Nephron progenitor cell (in vitro differentiated cells): ENCODE measurements at regions not wholly inside any gene's neighbourhood (a gene's known extent, or its start where the extent isn't known, plus 50 kb on each side); places are given as distances from the start of the nearest gene placed in this dataset.

Experiments
- DNase-seq: peaks from one replicate; pipeline ENCODE4 v3.0.0; 2021
- H3K27ac Mint-ChIP-seq: 2 replicates; pipeline ENCODE4 v1.8.0; 2021; ENCODE audit warnings: mild to moderate bottlenecking, moderate library complexity, mixed read lengths
- H3K27me3 Mint-ChIP-seq: 2 replicates; pipeline ENCODE4 v1.8.0; 2021; ENCODE audit warnings: mild to moderate bottlenecking, low read depth, mixed read lengths; ENCODE audit not compliant: poor library complexity
- H3K36me3 Mint-ChIP-seq: 2 replicates; pipeline ENCODE4 v1.8.0; 2021; ENCODE audit warnings: low read depth, mixed read lengths
- H3K4me1 Mint-ChIP-seq: 2 replicates; pipeline ENCODE4 v1.8.0; 2021; ENCODE audit warnings: mixed read lengths
- H3K4me3 Mint-ChIP-seq: 2 replicates; pipeline ENCODE4 v1.8.0; 2021; ENCODE audit warnings: mild to moderate bottlenecking, moderate library complexity, mixed read lengths
- H3K9me3 Mint-ChIP-seq: 2 replicates; pipeline ENCODE4 v1.8.0; 2021; ENCODE audit warnings: mild to moderate bottlenecking, moderate library complexity, mixed read lengths
- TF ChIP-seq, protein P1 (sequence below): fragments of 200-600 bp; sonication (generic); IDR thresholded peaks from 2 replicates; pipeline ENCODE4 v1.5.0; 2021; ENCODE audit warnings: antibody characterized with exemption

DNA sequence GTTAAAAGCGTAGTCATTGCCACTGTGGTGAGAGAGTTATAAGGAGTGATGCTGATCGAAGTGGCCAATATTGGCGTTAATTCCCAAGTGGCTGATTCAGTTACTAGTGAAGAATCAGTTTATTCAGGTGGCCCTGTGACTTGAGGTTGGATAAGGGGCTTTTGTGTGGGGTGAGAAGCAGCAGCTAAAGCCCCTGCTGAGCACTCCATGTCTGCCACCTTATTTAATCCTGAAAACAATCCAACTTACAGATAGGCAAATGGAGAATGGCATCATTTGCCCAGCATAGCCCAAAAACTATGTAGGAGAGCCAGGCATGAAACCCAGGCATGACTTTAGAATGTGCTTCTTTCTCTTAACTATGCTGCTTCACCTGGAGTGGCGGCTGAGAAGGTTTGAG is 222.8 kb upstream of the KLF6 start:
- peaks cover 3% of the 10 kb centered on the region for H3K27me3 Mint-ChIP-seq
- peaks cover 52% of the 10 kb centered on the region for H3K4me1 Mint-ChIP-seq
- H3K27ac Mint-ChIP-seq, result no peak overlapping the region
- TF ChIP-seq, protein P1, sequence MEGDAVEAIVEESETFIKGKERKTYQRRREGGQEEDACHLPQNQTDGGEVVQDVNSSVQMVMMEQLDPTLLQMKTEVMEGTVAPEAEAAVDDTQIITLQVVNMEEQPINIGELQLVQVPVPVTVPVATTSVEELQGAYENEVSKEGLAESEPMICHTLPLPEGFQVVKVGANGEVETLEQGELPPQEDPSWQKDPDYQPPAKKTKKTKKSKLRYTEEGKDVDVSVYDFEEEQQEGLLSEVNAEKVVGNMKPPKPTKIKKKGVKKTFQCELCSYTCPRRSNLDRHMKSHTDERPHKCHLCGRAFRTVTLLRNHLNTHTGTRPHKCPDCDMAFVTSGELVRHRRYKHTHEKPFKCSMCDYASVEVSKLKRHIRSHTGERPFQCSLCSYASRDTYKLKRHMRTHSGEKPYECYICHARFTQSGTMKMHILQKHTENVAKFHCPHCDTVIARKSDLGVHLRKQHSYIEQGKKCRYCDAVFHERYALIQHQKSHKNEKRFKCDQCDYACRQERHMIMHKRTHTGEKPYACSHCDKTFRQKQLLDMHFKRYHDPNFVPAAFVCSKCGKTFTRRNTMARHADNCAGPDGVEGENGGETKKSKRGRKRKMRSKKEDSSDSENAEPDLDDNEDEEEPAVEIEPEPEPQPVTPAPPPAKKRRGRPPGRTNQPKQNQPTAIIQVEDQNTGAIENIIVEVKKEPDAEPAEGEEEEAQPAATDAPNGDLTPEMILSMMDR, result no peak
- no peak for DNase-seq
- no peaks in the 10 kb centered on the region for H3K9me3 Mint-ChIP-seq
- no peaks in the 10 kb centered on the region for H3K36me3 Mint-ChIP-seq
- H3K4me3 Mint-ChIP-seq, result no peak overlapping the region

DNA sequence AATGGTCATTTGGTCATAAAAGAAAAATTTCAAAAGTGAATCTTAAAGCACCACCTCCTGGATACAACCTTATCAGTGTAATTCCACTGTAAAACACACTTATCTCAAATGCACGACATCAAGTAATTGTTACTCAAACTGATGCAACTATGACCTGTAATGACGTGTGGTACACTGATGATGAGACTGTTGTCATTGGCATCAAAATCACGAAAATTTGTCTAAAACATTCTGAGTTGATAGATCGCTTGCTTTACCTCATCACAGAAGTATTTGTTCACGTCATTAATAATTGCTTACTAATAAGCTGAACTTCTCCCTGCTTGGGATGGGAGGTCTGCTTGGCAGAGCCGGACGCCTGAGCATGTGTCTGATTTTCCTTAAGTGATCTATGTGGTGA is 221.8 kb upstream of the KLF6 start:
- Mint-ChIP-seq H3K27me3 (peaks cover 3% of the 10 kb centered on the region), H3K27ac (no peak overlapping the region), H3K36me3 (no peaks in the 10 kb centered on the region), H3K4me1 (peaks cover 57% of the 10 kb centered on the region), H3K9me3 (no peaks in the 10 kb centered on the region), H3K4me3 (no peak overlapping the region)
- DNase-seq, result no peak
- TF ChIP-seq, protein P1, result no peak

DNA sequence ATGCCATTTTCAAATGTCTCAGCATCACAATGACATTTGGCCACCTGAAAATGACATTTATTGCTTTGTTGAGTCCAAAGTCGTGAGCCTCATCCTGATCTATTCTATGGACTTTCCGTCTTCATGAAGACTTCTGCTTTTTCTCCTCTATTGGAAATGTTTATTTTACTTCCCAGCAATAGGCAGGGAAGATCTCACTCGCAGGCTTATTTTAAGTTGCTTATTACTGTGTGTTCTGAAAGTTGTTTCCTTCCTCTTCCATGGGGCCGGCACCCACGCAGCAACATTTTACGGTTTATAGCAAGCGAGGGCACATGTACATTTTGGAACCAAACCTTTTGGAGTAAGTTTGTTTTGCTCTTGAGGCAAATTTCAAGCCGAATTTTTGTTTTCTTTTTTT is 221.0 kb upstream of the KLF6 start:
- TF ChIP-seq, protein P1, result no peak
- Mint-ChIP-seq H3K9me3 (peaks cover 4% of the 10 kb centered on the region), H3K27ac (no peak overlapping the region), H3K4me1 (peaks cover 50% of the 10 kb centered on the region), H3K27me3 (peaks cover 3% of the 10 kb centered on the region), H3K36me3 (no peaks in the 10 kb centered on the region), H3K4me3 (no peak overlapping the region)
- no peak for DNase-seq

DNA sequence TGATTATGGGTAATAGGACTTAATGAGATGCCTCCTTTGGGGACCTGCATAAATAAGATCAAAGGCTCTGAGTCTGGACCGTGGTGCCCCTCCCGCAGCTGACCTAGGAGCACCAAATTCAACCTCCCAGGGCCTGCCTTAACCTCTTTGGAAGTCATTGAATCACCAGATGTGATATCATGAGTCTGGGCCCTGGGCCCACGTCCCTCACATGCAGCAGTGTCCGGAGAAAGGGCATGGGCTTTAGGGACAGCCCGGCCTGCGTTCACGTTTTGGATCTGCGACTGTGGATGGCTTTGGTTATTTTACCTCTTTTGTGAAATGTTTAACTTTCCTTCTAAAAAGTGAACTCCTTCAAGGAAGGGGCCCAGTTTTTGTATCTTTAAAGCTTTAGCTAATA is 220.0 kb upstream of the KLF6 start:
- no peak for DNase-seq
- Mint-ChIP-seq H3K4me1 (peaks cover 48% of the 10 kb centered on the region), H3K27me3 (peaks cover 3% of the 10 kb centered on the region), H3K9me3 (peaks cover 14% of the 10 kb centered on the region), H3K36me3 (peaks cover 6% of the 10 kb centered on the region), H3K27ac (peak overlapping the region; percentile 79), H3K4me3 (no peak overlapping the region)
- TF ChIP-seq, protein P1, result no peak

DNA sequence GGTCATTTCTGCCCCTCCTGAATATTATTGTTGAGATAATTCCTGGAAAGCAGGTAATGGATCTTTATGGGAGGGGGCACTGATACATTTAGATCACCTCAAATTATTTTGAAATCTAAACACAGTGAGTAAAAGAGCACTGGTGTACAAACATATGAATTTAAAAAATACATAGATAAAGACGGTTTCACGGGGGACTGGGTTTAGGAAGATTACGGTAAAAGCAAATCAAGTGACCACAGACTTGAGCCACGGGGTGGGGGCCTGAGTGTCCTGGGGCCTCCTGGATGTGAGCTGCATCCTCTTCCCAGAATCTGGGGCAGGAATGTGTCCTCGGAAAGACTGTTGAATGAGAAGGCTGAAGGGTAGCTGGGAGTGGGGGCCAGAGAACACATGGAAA is 219.1 kb upstream of the KLF6 start:
- TF ChIP-seq, protein P1, result no peak
- Mint-ChIP-seq H3K4me3 (peak overlapping the region; percentile 69), H3K9me3 (peaks cover 22% of the 10 kb centered on the region), H3K27ac (peak overlapping the region; percentile 90), H3K4me1 (peaks cover 48% of the 10 kb centered on the region), H3K36me3 (peaks cover 7% of the 10 kb centered on the region), H3K27me3 (peaks cover 3% of the 10 kb centered on the region)
- peak; percentile 10 for DNase-seq

DNA sequence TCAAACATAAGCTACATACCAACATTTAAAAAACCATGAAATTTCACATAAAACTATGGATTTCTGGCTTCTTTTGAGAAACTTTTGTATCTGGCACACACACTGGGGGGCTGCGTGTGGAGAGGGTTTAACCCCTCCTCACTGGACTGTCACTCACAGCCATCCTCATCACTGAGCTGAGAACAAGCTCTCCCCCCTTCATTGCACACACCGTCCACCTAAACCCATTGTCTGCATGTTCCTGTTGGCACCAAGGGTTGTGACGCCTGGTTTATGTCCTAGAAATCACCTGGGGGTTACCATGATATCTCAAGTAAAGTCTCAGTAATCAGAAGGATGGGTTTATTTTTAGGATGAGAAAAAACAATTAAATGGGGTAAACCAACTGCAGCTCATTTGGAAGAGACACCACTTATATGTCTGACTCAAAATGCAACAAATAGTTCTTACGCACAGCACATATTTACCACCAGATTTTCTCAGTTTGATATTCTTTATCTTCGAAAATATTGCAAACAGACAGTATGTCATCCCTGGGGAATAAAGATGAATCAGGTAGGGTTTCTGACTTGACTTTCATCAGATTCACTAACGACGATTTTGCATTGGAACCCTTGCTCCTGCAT is 218.5 kb upstream of the KLF6 start:
- Mint-ChIP-seq H3K4me3 (no peak overlapping the region), H3K36me3 (peaks cover 7% of the 10 kb centered on the region), H3K27me3 (peaks cover 3% of the 10 kb centered on the region), H3K27ac (peak overlapping the region; percentile 90), H3K9me3 (peaks cover 22% of the 10 kb centered on the region), H3K4me1 (peaks cover 48% of the 10 kb centered on the region)
- DNase-seq, result no peak
- TF ChIP-seq, protein P1, result no peak
